ENCODE measurements at regions not wholly inside any gene's neighbourhood (a gene's known extent, or its start where the extent isn't known, plus 50 kb on each side); places are given as distances from the start of the nearest gene placed in this dataset.

DNA sequence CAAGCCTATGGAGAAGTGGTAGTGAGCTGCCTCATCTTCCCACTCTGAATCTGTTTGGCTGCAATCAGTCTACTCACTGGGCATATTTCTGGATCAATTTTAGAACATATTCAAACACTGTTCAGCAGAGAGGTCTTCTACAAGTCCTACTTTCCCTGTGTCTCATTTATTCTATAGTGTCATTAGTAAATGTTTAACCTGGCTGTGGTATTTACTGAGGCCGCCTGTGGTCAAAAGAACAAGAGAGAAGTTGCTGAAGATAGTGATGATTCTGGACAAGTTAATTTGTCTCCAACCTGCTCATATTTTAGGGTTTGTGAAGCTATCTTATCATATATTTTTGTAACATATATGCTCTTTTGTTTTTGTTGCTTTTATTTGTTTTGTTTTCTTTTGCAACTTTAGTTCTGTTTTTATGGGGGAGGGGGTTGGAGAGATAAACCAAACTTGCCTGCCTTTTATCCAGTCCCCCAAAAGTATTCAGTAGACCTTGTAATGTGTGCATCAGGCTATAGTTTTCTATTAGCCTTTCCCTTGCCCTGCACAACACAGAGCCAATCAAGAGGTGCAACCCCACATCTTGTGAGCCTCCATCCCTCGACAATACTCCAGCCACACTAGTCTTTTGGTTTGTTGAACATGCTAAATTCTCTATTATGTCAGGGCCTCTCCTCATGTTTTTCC is 362.8 kb upstream of the MBL2 start:
- H3K27ac ChIP-seq (ENCODE audit: low read depth, low read length, poor library complexity, severe bottlenecking) = no peak overlapping the region
- H3K36me3 ChIP-seq (ENCODE audit: insufficient read depth, low read length) = no peaks in the 10 kb centered on the region
- no peak overlapping the region for H3K4me3 ChIP-seq (ENCODE audit: low read depth, low read length, poor library complexity, severe bottlenecking)
- no peaks in the 10 kb centered on the region for H3K9me3 ChIP-seq (ENCODE audit: low read length)
- no peaks in the 10 kb centered on the region for H3K79me2 ChIP-seq (ENCODE audit: insufficient read depth, low read length)
- H3K9ac ChIP-seq (ENCODE audit: low read length) = no peak overlapping the region
- no peak overlapping the region for H2AFZ ChIP-seq (ENCODE audit: low read length)
- TF ChIP-seq, protein P1, sequence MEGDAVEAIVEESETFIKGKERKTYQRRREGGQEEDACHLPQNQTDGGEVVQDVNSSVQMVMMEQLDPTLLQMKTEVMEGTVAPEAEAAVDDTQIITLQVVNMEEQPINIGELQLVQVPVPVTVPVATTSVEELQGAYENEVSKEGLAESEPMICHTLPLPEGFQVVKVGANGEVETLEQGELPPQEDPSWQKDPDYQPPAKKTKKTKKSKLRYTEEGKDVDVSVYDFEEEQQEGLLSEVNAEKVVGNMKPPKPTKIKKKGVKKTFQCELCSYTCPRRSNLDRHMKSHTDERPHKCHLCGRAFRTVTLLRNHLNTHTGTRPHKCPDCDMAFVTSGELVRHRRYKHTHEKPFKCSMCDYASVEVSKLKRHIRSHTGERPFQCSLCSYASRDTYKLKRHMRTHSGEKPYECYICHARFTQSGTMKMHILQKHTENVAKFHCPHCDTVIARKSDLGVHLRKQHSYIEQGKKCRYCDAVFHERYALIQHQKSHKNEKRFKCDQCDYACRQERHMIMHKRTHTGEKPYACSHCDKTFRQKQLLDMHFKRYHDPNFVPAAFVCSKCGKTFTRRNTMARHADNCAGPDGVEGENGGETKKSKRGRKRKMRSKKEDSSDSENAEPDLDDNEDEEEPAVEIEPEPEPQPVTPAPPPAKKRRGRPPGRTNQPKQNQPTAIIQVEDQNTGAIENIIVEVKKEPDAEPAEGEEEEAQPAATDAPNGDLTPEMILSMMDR (IDR thresholded peaks at IDR 0.05; ENCODE audit: low read length) = no peak
- TF ChIP-seq EZH2 (IDR thresholded peaks at IDR 0.05; ENCODE audit: borderline replicate concordance, low read length) = no peak
- no peaks in the 10 kb centered on the region for H3K27me3 ChIP-seq (ENCODE audit: insufficient read depth, low read length)
- H3K9me2 ChIP-seq (ENCODE audit: low read depth, low read length) = no peaks in the 10 kb centered on the region
- H3K4me2 ChIP-seq (ENCODE audit: low read length) = no peak overlapping the region
- H3F3A ChIP-seq (ENCODE audit: insufficient read depth, low read length) = no peaks in the 10 kb centered on the region
- H3K4me1 ChIP-seq (ENCODE audit: insufficient read depth, low read length, severe bottlenecking) = no peaks in the 10 kb centered on the region
- H4K20me1 ChIP-seq (ENCODE audit: insufficient read depth, low read length) = no peaks in the 10 kb centered on the region

DNA sequence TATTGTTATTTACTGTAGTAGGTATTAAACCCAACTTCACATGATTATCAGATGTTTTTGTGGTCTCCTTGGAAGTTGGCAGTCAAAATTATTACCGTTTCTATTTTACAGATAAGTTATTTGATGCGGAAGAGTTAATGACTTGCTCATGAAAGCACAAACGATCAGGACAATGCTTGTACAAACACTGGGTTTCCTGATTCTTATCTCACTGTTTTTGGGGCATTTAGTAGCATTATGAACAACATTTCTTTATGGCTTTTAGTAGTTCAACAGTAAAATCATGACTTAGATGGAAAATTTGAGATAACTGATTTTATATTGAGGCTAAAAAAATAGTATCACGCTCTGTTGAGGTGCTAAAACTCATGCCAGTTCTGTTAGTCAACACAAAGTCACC is 361.5 kb upstream of the MBL2 start:
- Histone ChIP-seq H3K27ac (ENCODE audit: low read depth, low read length, poor library complexity, severe bottlenecking) (no peak overlapping the region), H4K20me1 (ENCODE audit: insufficient read depth, low read length) (no peaks in the 10 kb centered on the region), H3K79me2 (ENCODE audit: insufficient read depth, low read length) (no peaks in the 10 kb centered on the region), H2AFZ (ENCODE audit: low read length) (no peak overlapping the region), H3K4me2 (ENCODE audit: low read length) (no peak overlapping the region), H3F3A (ENCODE audit: insufficient read depth, low read length) (no peaks in the 10 kb centered on the region), H3K27me3 (ENCODE audit: insufficient read depth, low read length) (no peaks in the 10 kb centered on the region), H3K4me1 (ENCODE audit: insufficient read depth, low read length, severe bottlenecking) (no peaks in the 10 kb centered on the region), H3K9ac (ENCODE audit: low read length) (no peak overlapping the region), H3K36me3 (ENCODE audit: insufficient read depth, low read length) (no peaks in the 10 kb centered on the region), H3K9me2 (ENCODE audit: low read depth, low read length) (no peaks in the 10 kb centered on the region), H3K9me3 (ENCODE audit: low read length) (no peaks in the 10 kb centered on the region), H3K4me3 (ENCODE audit: low read depth, low read length, poor library complexity, severe bottlenecking) (no peak overlapping the region)
- TF ChIP-seq, protein P1 (IDR thresholded peaks at IDR 0.05; ENCODE audit: low read length) = no peak
- TF ChIP-seq EZH2 (IDR thresholded peaks at IDR 0.05; ENCODE audit: borderline replicate concordance, low read length) = no peak

DNA sequence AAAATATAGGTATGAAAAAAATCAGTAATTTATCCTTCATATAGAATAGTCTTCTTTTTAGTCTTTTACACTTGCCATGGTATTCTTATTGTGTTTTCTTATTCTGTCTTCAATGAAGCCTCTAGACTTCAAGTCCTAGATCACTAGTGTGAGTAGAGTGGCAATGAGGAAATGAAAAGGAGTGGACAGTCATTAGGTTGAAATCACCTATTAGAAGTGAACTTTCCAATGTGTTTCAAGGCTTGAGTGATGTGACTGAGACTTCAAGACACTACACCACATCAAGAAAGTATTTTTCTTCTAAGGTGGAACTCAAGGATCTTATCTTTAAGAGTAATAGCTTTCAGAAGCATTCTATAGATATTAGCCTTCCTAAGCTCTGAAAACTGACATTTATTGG is 357.8 kb upstream of the MBL2 start:
- H3K9ac ChIP-seq (ENCODE audit: low read length) = no peak overlapping the region
- no peaks in the 10 kb centered on the region for H3K27me3 ChIP-seq (ENCODE audit: insufficient read depth, low read length)
- no peak overlapping the region for H2AFZ ChIP-seq (ENCODE audit: low read length)
- no peaks in the 10 kb centered on the region for H3K4me1 ChIP-seq (ENCODE audit: insufficient read depth, low read length, severe bottlenecking)
- H3K36me3 ChIP-seq (ENCODE audit: insufficient read depth, low read length) = no peaks in the 10 kb centered on the region
- no peaks in the 10 kb centered on the region for H4K20me1 ChIP-seq (ENCODE audit: insufficient read depth, low read length)
- no peaks in the 10 kb centered on the region for H3K9me3 ChIP-seq (ENCODE audit: low read length)
- TF ChIP-seq, protein P1 (IDR thresholded peaks at IDR 0.05; ENCODE audit: low read length) = no peak
- no peaks in the 10 kb centered on the region for H3K79me2 ChIP-seq (ENCODE audit: insufficient read depth, low read length)
- no peak overlapping the region for H3K4me2 ChIP-seq (ENCODE audit: low read length)
- H3K27ac ChIP-seq (ENCODE audit: low read depth, low read length, poor library complexity, severe bottlenecking) = no peak overlapping the region
- no peaks in the 10 kb centered on the region for H3K9me2 ChIP-seq (ENCODE audit: low read depth, low read length)
- H3F3A ChIP-seq (ENCODE audit: insufficient read depth, low read length) = no peaks in the 10 kb centered on the region
- H3K4me3 ChIP-seq (ENCODE audit: low read depth, low read length, poor library complexity, severe bottlenecking) = no peak overlapping the region

Data from OCI-LY1 (cell line).